ENCODE measurements at regions not wholly inside any gene's neighbourhood (a gene's known extent, or its start where the extent isn't known, plus 50 kb on each side); places are given as distances from the start of the nearest gene placed in this dataset.

- Histone ChIP-seq H3K4me1 (no peaks in the 10 kb centered on the region), H3K9me3 (no peaks in the 10 kb centered on the region), H3K4me3 (replicated peaks in 1 of 3) (no peak overlapping the region), H3K27ac (no peak overlapping the region), H3K36me3 (no peaks in the 10 kb centered on the region), H3K27me3 (no peaks in the 10 kb centered on the region)
- intact Hi-C loops (cut with DNase I): no loop called here
- WGBS, 2 donors: 52 to 70% methylated on average over 1 of the region's 1 CpG
- no peak for DNase-seq
- TF ChIP-seq POLR2A (IDR thresholded peaks at IDR 0.05) (no peak), CTCF (IDR thresholded peaks at IDR 0.05) (no peak)
Measured at GRCh38 chr7:25361863-25362262, 133.6 kb upstream of the NPVF start.

DNA sequence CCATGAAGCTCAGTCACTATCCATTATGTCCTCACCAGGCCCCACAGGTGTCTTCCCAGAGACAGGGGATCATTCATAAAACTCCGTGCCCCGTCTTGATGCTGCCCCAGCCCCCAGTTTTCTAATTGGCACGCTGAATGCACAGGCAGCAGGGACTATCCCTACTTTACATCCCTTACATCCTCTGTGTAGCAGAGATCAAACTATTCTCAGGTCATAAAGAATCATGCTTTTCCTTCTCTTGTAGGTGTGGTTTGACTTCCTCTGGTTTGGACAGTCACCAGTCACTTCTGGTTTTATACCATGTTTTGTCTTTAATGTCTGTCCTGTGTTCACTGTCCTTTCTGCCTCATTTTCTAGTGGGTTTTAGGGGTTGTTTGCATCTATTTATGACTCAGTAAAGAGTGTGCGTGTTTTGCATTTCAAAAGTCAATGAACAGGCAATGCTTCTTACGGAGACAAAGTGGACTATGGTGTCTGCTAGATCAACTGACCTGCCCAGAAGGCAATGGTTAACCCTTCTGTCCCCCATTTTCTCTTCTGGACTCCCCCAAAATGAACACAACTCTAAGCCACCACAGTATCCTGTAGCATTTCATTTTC is 140.4 kb upstream of the NPVF start:
- Histone ChIP-seq H3K27me3 (no peaks in the 10 kb centered on the region), H3K4me3 (replicated peaks in 1 of 3) (no peak overlapping the region), H3K27ac (no peak overlapping the region), H3K4me1 (no peaks in the 10 kb centered on the region), H3K36me3 (no peaks in the 10 kb centered on the region), H3K9me3 (no peaks in the 10 kb centered on the region)
- intact Hi-C loops (cut with DNase I): no loop called here
- 90 to 97% methylated on average over 5 of the region's 5 CpGs for WGBS, 2 donors
- DNase-seq: no peak
- TF ChIP-seq CTCF (IDR thresholded peaks at IDR 0.05) (no peak), POLR2A (IDR thresholded peaks at IDR 0.05) (no peak)

- intact Hi-C loops (cut with DNase I): no loop called here
- DNase-seq: peak in 1 of 2 donors; percentile 64
- no peak overlapping the region for H3K27ac ChIP-seq
- no peak overlapping the region for H3K4me3 ChIP-seq (replicated peaks in 1 of 3)
- no peaks in the 10 kb centered on the region for H3K27me3 ChIP-seq
- H3K4me1 ChIP-seq: no peaks in the 10 kb centered on the region
- no peaks in the 10 kb centered on the region for H3K36me3 ChIP-seq
- H3K9me3 ChIP-seq: no peaks in the 10 kb centered on the region
- WGBS, 2 donors: 32 to 51% methylated on average over 4 of the region's 4 CpGs
- TF ChIP-seq CTCF (IDR thresholded peaks at IDR 0.05) (no peak), POLR2A (IDR thresholded peaks at IDR 0.05) (no peak)
Measured at GRCh38 chr7:25369786-25370185, 141.5 kb upstream of the NPVF start.

DNA sequence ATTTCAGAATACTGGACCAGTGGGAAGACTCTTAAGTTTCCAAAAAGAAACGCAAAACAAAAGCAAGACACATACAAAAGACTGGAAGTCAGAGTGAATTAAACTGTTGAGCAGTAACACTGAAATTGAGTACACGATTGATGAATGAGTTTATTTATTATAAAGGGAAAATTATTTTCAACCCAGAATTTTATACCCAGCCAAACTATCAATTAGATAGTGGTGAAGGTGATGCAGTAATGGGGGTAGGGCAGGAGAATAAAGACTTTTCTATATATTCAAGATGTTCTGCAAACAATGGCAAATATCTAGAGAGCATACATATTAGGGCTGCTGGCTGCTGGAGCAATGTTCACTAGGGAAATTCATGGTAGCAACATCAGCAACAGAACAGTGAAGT is 143.7 kb upstream of the NPVF start:
- H3K27ac ChIP-seq: no peak overlapping the region
- no peak overlapping the region for H3K4me3 ChIP-seq (replicated peaks in 1 of 3)
- no peak for DNase-seq
- H3K4me1 ChIP-seq: peaks cover 0 to 14% of the 10 kb centered on the region in 2 donors
- H3K9me3 ChIP-seq: no peaks in the 10 kb centered on the region
- intact Hi-C loops (cut with DNase I): no loop called here
- no peaks in the 10 kb centered on the region for H3K36me3 ChIP-seq
- no peaks in the 10 kb centered on the region for H3K27me3 ChIP-seq
- 90% methylated on average over 2 of the region's 2 CpGs for WGBS, 2 donors
- no peak for TF ChIP-seq POLR2A (IDR thresholded peaks at IDR 0.05)
- TF ChIP-seq CTCF (IDR thresholded peaks at IDR 0.05): no peak

DNA sequence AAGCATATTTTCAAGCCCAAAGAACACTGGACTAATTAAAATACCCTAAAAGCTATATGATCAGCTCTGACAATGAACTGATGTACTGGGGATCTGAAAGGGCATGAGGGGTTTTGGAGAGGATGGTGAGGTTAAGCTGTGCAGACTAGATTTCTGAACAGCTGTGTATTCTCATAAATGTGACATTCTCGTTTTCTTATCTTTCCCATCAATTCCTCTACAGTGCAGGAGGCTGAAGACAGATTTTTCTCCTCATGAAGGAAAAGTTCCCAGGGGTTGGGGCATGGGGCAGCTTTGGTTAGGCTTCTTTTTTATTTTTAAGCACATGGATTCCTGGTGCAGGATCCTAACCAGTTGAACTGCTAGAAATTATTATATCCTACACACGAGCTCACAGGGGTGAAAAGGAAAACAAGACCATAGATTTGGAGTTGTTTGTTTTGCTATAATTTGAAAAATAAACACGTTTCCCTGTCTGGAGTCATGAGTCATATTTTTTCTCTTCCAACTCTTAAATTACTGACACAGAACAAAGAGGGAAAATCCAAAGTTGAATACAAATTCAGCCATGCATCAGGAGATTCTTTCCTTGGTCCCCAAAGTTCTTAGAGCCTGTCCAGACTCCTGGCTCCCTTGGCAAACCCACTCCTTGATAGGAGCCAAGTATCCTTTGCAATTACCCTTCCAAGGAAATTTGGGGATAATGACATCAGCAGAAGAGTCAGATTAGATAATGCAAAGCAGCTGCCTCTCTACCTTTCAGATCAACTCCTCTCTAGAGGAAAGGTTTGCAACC is 147.7 kb upstream of the NPVF start:
- Histone ChIP-seq H3K36me3 (no peaks in the 10 kb centered on the region), H3K4me3 (replicated peaks in 1 of 3) (no peak overlapping the region), H3K9me3 (no peaks in the 10 kb centered on the region), H3K27me3 (no peaks in the 10 kb centered on the region), H3K27ac (peak overlapping the region in 1 of 3 donors; percentile 16), H3K4me1 (peaks cover 0 to 14% of the 10 kb centered on the region in 2 donors)
- intact Hi-C loops (cut with DNase I): no loop called here
- 16 to 30% methylated on average over 3 of the region's 3 CpGs for WGBS, 2 donors
- DNase-seq: no peak
- TF ChIP-seq POLR2A (IDR thresholded peaks at IDR 0.05) (no peak), CTCF (IDR thresholded peaks at IDR 0.05) (no peak)
